ENCODE measurements at regions not wholly inside any gene's neighbourhood (a gene's known extent, or its start where the extent isn't known, plus 50 kb on each side); places are given as distances from the start of the nearest gene placed in this dataset.

DNA sequence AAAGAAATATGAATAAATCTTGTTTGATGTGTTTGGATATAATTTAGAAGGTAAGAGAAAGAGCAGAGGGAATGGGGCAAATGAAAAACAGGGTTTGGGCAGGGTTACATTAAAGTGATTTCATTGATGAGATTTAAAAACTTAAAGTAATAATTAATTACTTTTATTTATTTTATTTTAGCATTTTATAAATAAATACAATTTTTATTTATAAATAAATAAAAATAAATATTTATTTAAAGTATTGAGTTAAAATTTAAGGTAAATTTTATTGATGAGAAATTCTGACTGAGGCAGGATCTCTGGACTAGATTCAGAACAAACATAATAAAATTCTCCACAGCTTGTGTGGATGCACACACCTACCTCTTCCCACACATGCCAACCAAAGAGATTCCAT, 584.1 kb upstream of the BTBD3 start:
- TF ChIP-seq RAD21 (IDR thresholded peaks at IDR 0.05; ENCODE audit: insufficient read depth, low read depth, low read length) (no peak), NFIC (IDR thresholded peaks at IDR 0.05; ENCODE audit: low read depth, low read length) (no peak), MYC (IDR thresholded peaks at IDR 0.05; ENCODE audit: insufficient read depth, insufficient read length, insufficient replicate concordance, low read length, severe bottlenecking) (no peak), TCF12 (IDR thresholded peaks at IDR 0.05; ENCODE audit: low read depth, low read length) (no peak), MEF2B (IDR thresholded peaks at IDR 0.05; ENCODE audit: partially characterized antibody, poor library complexity, severe bottlenecking) (no peak), CBFB (IDR thresholded peaks at IDR 0.05; ENCODE audit: low read depth) (no peak)
- no peak overlapping the region for H3K4me3 ChIP-seq
- H2AFZ ChIP-seq (ENCODE audit: control insufficient read depth, low read depth, low read length): no peak overlapping the region
- no peak for ATAC-seq
- in situ Hi-C loops (cut with MboI) (no loop called here), intact Hi-C loops (cut with micrococcal nuclease; ENCODE audit: unreplicated experiment) (no loop called here)
- no peaks in the 10 kb centered on the region for H3K9me3 ChIP-seq (replicated peaks; ENCODE audit: control insufficient read depth, insufficient read depth, low read length)
- FAIRE-seq: no peak
- no peaks in the 10 kb centered on the region for H4K20me1 ChIP-seq (ENCODE audit: control insufficient read depth, insufficient read depth)
- H3K4me2 ChIP-seq (ENCODE audit: control insufficient read depth, insufficient read depth): no peak overlapping the region
- no peaks in the 10 kb centered on the region for H3K36me3 ChIP-seq (ENCODE audit: control insufficient read depth in 2 of 2, insufficient read depth in 2 of 2, low read length in 1 of 2)
- no TSS peak for BruUV-seq (replicated peaks)
- CTCF ChIA-PET: interaction anchor here (0.9 to 2.0 kb wide), 2 partner anchors 13 to 15 kb away, joined by 4 to 5 read pairs; no protein-coding TSS in a partner anchor
- H3K4me1 ChIP-seq (ENCODE audit: control insufficient read depth, insufficient read depth, low read length): no peaks in the 10 kb centered on the region
- POLR2A ChIA-PET: interaction anchor here (0.6 kb wide), 1 partner anchor 24 kb away, joined by 3 read pairs; no protein-coding TSS in a partner anchor
- H3K9ac ChIP-seq (ENCODE audit: control insufficient read depth, insufficient read depth, low read length): no peak overlapping the region
- H3K27ac ChIP-seq (ENCODE audit: control insufficient read depth, insufficient read depth): no peak overlapping the region
- no peaks in the 10 kb centered on the region for H3K79me2 ChIP-seq (ENCODE audit: control insufficient read depth, insufficient read depth, low read length)
- H3K27me3 ChIP-seq (replicated peaks in 1 of 2; ENCODE audit: control insufficient read depth in 2 of 2, insufficient read depth in 2 of 2, low read length in 1 of 2): no peaks in the 10 kb centered on the region
- SMC1A ChIA-PET (ENCODE audit: uncharacterized antibody, unreplicated experiment): interaction anchor here (0.9 to 3.3 kb wide), 3 partner anchors 11 to 58 kb away, joined by 3 to 17 read pairs (median 3); no protein-coding TSS in a partner anchor
- no peak for DNase-seq (ENCODE audit: low read depth, low spot score)
- RAD21 ChIA-PET (ENCODE audit: unreplicated experiment): interaction anchor here (1.7 kb wide), 1 partner anchor 18 kb away, joined by 4 read pairs; no protein-coding TSS in a partner anchor

DNA sequence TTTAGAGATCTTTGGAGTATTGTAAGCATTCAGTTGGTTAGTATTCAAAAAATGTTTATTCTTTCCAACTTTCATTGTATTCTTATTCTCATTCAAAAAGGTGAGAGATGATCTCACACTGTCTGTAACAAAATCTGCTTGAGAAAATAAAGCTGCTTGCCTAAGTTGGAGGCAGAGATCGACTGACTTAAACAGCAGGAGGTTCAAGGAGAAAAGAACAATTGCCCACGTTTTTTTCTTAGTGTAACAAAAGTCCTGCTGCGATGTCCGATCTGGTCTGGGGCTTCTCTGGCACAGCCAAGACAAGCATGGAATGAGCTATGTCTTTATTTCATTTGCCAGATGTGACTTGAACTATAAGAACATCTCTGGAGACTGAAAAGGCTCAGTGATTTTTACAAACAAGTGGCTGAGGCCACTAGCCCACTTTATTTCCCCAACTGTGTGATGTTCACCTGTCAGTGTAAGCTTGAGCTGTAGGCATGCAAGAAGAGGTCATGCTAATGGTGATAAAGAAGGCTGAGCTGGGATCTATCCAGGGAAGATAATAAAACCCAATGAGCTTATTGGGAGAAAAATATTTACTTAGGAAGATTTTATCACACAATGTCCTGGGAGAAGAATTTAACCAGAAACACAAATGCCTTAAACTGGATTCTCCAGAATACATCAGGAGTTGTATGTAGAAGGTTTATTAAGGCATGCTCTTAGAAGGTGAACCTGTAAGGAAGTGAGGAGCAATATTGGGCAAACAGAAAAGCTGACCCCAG, 580.1 kb upstream of the BTBD3 start:
- CTCF ChIA-PET: interaction anchor here (0.7 to 2.3 kb wide), 3 partner anchors 13 to 205 kb away, joined by 3 to 7 read pairs (median 3); no protein-coding TSS in a partner anchor
- intact Hi-C loops (cut with micrococcal nuclease; ENCODE audit: unreplicated experiment) (no loop called here), in situ Hi-C loops (cut with MboI) (no loop called here)
- BruUV-seq (replicated peaks): no TSS peak
- Histone ChIP-seq H3K36me3 (ENCODE audit: control insufficient read depth in 2 of 2, insufficient read depth in 2 of 2, low read length in 1 of 2) (no peaks in the 10 kb centered on the region), H3K9ac (ENCODE audit: control insufficient read depth, insufficient read depth, low read length) (no peak overlapping the region), H3K4me3 (no peak overlapping the region), H3K4me2 (ENCODE audit: control insufficient read depth, insufficient read depth) (no peak overlapping the region), H3K9me3 (replicated peaks; ENCODE audit: control insufficient read depth, insufficient read depth, low read length) (no peaks in the 10 kb centered on the region), H3K79me2 (ENCODE audit: control insufficient read depth, insufficient read depth, low read length) (no peaks in the 10 kb centered on the region), H4K20me1 (ENCODE audit: control insufficient read depth, insufficient read depth) (no peaks in the 10 kb centered on the region), H3K27me3 (replicated peaks in 1 of 2; ENCODE audit: control insufficient read depth in 2 of 2, insufficient read depth in 2 of 2, low read length in 1 of 2) (no peaks in the 10 kb centered on the region), H3K4me1 (ENCODE audit: control insufficient read depth, insufficient read depth, low read length) (no peaks in the 10 kb centered on the region), H2AFZ (ENCODE audit: control insufficient read depth, low read depth, low read length) (no peak overlapping the region), H3K27ac (ENCODE audit: control insufficient read depth, insufficient read depth) (no peak overlapping the region)
- 50% methylated on average over 4 of the region's 4 CpGs for WGBS (ENCODE audit: insufficient coverage, insufficient replicate concordance, low lambda C conversion rate, missing lambda C conversion rate)
- RAD21 ChIA-PET (ENCODE audit: unreplicated experiment): interaction anchor here (1.5 kb wide), 1 partner anchor 10 kb away, joined by 3 read pairs; no protein-coding TSS in a partner anchor
- TF ChIP-seq RELA (IDR thresholded peaks at IDR 0.05; ENCODE audit: borderline replicate concordance, partially characterized antibody): no peak
- TF ChIP-seq, protein P1, sequence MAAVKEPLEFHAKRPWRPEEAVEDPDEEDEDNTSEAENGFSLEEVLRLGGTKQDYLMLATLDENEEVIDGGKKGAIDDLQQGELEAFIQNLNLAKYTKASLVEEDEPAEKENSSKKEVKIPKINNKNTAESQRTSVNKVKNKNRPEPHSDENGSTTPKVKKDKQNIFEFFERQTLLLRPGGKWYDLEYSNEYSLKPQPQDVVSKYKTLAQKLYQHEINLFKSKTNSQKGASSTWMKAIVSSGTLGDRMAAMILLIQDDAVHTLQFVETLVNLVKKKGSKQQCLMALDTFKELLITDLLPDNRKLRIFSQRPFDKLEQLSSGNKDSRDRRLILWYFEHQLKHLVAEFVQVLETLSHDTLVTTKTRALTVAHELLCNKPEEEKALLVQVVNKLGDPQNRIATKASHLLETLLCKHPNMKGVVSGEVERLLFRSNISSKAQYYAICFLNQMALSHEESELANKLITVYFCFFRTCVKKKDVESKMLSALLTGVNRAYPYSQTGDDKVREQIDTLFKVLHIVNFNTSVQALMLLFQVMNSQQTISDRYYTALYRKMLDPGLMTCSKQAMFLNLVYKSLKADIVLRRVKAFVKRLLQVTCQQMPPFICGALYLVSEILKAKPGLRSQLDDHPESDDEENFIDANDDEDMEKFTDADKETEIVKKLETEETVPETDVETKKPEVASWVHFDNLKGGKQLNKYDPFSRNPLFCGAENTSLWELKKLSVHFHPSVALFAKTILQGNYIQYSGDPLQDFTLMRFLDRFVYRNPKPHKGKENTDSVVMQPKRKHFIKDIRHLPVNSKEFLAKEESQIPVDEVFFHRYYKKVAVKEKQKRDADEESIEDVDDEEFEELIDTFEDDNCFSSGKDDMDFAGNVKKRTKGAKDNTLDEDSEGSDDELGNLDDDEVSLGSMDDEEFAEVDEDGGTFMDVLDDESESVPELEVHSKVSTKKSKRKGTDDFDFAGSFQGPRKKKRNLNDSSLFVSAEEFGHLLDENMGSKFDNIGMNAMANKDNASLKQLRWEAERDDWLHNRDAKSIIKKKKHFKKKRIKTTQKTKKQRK (IDR thresholded peaks at IDR 0.05; ENCODE audit: low read depth, low read length): no peak
- FAIRE-seq (no peak), ATAC-seq (no peak), DNase-seq (ENCODE audit: low read depth, low spot score) (no peak)
- POLR2A ChIA-PET: no interaction called here
- SMC1A ChIA-PET (ENCODE audit: uncharacterized antibody, unreplicated experiment): interaction anchor here (0.7 to 1.8 kb wide), 4 partner anchors 9 to 63 kb away, joined by 3 to 5 read pairs (median 3); no protein-coding TSS in a partner anchor

Measured in GM12878 (cell line).